ENCODE measurements at regions not wholly inside any gene's neighbourhood (a gene's known extent, or its start where the extent isn't known, plus 50 kb on each side); places are given as distances from the start of the nearest gene placed in this dataset.

DNA sequence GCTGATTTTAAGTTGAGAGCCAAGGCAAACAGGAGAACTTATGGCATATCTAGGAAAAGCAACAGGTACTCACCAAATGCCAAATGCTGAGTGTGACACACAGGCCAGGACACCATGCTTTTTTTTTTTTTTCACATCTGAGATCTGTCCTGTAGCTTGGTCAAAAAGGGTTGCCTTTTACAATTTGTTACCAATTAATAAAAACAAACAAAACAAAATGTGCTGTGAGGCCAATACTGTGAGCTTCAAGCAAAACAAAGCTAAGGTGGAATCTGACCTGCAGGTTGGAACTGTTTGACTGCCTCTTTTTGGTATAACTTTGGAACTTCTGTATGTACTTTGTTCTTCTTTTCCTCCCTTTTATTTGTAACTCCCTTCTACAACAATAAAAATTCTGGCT lies 548.5 kb upstream of the IGFBP7 start:
- DNase-seq = no peak

DNA sequence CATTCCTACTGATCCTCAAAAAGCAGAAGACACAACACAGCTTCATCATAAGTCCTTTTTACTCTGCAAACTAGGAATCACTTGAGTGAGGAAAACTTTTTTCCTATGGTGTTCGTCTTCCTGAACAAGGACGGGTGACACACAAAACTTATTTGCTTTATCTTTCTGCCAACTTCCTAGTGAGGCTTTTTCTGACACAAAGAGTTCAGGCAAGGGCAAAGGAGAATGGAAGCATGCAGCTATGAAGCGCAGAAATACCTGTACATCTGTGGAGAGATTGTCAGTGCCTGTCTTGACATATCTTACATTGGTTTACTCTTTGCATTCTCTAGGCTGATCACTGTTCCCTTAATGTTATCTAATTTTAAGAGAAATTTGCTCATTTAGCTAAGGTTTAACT lies 548.0 kb upstream of the IGFBP7 start:
- no peak for DNase-seq

DNA sequence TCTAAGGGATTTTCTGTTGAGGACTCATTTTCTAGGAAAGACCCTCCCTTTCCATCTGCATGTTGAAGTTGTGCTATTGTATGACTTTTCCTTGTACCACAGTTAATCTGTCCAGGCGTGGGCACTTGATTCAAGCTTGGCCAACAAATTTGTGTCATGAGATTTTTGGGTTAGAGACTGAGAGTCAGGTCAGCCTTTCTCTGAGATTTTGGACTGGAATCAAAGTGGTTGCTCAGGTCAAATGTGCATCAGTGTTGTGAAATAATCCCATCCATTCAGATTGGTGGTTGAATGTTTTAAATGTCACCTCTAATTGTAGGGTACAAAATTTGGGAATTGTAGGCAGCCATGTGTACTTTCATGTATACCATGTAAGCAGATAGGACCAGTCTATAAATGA lies 545.2 kb upstream of the IGFBP7 start:
- no peak for DNase-seq

DNA sequence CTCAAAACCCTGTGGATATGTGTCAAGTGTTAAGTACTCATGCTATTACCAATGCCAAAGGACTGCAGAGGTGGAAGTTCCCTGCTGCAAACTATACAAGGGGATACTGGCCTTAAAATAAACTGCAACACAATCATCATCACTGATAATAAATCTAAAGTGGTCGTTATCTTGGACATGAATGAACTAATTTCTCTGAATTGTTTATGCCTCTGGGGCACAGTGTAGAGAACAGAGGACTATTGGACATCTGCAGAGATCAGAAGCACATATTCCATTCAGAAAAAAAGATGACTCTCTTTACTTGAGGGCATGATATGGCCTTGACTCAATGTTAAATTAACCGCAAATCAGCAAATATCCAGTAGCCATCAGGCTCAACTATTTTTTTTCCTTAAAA lies 542.6 kb upstream of the IGFBP7 start:
- no peak for DNase-seq

DNA sequence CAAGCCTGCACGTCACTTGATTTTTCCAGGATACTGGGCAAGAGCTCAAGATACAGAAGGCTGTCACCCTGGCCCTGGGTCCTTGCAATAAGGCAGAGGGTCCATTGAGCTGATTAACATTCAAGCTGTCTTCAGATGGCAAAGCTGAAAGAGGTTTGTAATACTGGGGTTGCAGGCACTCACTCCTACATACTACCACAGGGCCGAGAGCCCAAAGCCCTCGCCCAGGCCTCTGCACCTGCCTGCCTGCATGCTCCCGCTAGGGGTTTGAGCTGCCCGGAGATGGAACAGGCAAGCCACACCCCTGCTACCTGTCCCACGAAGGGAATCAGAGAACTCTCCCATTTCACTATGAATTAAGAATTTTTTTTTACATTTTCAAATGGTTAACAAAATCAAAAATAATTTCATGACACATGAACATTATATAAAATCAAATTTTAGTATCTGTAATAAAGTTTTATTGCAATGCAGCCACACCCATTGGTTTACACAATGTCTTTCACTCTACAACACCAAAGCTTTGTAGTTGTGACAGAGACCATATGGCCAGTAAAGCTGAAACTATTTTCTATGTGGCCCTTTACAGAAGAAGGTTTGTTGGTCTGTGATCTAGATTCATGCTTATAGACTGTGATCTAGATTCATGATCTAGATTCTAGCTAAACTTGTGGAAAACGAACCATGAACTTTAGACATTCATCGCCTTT lies 530.4 kb upstream of the IGFBP7 start:
- DNase-seq = no peak

DNA sequence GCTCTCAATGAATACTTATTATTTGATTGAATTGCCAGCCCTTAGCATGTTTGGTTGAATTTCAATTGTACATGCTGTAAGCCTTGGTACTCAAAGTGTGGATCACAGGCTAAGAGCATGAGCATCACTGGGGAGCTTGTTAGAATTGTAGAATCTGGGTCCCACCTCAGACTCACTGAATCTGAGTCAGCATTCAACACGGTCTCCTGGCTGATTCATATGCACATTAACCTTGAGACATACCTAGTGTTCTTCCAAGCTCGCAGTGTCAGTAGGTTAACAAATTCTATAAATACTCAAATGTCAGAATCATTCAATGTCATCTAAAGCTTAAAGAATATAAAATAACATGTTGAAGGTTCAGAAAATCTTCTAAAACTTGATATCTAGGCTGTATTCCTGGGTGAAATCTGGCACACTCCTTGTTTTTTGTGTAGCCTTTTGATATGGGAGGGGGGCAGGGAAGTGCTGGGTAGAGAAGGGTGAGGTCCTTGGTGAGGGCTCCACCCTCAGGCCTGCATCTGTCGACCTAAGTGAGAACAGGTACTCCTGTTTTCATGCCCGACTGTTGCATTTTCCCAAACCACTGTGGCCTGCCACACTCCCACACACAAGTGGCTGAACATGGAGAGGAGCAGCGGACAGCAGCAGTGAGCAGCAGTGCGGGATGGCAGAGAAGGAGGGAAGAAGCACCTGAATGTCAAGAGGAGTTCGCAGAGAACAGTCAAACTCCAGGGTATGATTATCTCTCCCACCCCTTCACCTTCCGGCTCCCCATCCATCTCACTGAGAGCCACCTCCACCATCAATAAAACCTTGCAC lies 529.6 kb upstream of the IGFBP7 start:
- DNase-seq = no peak

DNA sequence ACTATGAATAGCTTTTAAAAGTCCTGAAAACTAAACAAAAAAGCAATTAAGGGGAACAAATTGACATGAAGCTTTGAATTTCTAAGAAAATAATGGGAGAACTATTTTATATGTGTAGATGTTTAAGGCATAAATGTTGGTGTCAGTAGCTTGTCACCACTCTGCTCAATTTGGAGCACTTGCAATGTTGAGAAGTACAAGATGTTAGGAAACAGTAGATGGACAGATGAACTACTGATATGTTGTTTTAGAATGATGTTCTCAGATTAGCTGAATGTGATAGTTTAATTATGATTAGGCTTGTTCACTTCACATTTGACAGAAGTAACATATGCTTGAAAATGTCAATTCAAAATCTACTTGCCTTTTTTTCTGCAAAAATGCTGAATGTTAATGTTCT lies 525.7 kb upstream of the IGFBP7 start:
- DNase-seq = no peak

DNA sequence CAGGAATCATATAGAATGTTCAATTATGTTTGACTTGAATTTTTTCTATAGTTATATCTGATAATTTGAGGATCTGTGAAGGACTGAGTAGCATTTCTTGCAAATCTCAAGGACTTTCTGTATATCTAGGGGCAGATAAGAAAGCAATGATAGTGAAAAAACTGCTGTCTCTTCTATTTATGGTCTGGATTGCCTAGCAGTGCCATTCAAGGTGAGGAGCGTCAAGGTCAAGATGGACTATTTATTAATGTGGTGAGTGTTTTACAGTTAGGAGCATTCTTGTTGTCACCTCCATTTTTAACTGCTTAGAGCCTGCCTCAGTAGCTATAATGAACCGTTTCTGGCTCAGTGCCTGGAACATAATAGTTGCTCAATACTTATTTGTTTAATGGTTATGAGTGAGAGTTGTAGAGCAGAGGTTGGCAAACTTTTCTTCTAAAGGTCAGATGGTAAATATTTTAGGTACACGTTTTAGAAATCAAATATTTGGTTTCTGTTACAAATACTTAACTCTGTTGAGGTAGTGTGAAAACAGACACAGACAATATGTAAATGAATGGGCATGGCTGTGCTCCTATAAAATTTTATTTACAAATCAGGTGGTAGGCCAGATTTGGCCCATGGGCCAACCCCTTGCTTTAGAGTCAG lies 523.2 kb upstream of the IGFBP7 start:
- no peak for DNase-seq

DNA sequence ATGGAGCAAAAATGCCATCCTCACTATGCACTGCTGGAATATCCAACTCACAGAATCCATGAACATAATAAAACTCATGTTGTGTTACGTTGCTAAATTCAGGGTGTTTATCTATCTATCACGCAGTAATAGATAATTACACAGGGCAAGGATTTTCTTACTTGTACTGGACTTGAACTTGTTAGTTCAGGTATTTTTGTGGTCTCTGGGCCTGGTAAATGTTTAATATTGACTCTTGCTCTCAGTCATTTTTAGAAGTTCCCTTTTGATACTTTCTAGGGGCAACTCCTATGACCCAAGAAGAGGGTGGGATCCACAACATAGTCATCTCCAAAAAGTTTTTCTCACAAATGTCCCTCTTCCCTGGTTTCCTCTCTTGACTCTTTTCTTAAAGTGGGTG lies 522.4 kb upstream of the IGFBP7 start:
- DNase-seq = no peak

DNA sequence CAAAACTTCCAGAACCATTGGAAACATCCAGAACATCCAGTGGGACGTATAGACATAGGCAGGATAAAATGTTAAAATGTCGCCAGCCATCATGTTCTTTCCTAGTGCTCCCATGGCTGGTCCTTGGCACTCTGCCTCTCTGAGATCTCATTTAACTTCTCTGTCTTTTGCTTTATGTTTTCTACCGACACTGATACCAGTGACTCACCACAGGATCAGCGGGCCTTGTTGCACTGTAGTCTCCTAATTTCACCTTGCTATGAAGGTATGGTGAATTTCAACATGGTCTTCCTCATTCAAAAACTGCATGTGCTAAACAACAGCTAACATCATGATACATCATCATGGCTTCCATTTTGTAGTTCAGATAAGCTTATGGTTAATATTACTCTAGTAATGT lies 521.0 kb upstream of the IGFBP7 start:
- no peak for DNase-seq

DNA sequence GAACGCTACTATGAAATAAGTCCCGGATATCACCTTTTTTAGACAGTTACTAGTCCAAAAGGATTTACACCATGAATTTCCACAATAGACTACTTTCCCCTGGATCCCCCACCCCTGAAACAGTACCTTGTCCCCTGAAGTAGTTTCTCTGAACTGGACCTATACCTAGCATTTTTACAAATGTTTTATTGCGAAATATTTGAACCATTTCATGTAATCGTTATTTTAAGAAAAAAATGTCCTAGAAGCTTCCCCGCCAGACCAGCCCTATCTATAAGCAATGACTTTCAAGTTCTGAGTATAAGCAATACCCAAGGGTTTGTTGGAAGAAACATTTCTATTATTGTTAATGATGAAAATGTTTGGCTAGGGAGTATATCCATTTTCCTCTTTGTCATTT lies 517.8 kb upstream of the IGFBP7 start:
- no peak for DNase-seq

DNA sequence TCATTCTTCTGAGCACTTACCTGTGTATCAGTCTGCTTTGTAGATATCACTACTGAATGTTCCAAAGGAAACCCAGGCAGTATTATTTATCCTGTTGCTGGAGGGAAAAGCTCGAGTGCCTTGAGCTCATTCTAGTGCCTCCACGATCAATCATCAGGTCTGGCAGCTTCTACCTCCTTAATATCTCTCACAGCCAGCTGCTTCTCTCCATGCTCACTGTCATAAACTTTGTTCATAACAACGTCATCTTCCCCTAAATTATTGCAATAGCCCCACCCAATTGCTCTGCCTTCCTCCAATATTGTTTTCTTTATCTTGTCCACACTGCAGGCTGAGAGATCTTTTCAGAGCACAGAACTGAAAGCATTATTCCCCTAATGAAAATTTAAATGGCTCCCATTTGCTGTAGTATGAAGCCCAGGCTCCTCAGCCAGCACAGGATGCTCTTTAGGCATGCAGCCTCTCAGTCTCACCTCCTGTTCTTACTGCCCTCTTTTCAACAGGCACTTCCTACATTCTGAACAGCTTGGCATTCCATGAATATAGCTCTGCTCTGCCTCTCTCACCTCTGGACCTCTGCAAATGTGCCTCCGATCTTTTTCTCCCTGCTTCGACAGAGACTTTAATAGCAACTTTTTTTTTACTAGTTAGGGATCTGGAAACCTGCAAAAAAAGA lies 504.2 kb upstream of the IGFBP7 start:
- no peak for DNase-seq

DNA sequence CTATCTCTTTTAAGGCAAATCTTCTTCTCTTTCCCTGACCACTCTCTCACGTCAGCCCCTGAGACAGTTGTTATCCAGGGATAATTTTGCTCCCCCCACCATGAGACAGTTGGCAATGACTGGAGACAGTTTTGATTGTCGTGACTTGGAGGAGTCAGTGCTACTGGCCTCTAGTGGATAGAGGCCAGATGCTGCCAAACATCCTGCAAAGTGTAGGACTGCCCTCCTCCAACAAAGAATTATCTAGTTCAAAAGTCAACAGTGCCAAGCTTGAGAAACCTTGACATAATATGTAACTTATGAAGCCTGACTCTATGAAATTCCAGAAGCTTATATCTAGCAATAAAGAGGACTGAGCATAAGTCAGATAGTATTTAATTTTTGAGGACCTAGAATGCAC lies 502.1 kb upstream of the IGFBP7 start:
- DNase-seq = no peak

DNA sequence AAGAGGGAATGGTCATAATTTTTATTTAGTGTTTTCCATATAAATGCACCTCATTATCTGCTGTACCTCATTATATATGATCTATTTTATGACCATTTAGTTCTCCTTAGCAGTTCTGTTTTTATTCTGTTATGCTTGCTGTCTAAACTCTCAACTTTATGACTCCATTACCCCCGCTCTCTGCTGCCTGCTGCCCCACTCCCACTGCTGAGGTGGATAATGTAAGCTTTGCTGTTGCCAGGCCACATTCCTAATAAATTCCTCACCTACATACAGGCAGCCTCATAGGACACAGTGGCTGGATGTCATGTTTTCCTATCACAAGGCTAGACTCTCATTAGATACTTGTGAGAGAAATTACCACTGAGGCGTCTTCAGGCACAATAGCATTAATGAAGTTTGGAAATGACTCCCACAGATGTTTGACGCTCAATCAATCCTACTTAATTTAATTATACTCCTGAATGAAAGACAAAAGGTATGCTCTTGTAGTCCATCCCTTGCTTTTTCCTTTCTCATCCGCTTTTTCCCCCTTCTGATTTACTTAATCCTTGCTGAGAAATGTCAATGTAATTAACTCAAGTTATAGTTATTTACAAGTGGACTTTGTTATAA lies 497.5 kb upstream of the IGFBP7 start:
- DNase-seq = no peak

DNA sequence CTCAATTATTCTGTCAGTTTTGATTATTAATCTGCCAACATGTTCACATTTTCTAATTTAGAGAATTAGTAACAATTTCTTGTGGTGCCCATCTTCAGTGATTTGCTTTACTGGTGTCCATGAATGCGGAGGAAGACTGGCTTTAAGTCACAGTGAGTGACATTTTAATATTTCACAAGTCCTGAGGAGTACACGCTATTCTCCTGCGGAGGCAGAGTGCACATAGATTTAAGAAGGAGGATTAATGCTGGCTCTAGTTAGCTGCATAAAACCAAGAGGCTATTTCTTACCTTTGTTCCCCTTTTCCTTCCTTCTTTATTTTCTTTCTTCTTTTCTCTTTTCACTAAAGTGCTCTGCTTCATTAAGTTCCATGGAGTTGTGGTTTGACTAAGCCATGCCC lies 495.2 kb upstream of the IGFBP7 start:
- no peak for DNase-seq

DNA sequence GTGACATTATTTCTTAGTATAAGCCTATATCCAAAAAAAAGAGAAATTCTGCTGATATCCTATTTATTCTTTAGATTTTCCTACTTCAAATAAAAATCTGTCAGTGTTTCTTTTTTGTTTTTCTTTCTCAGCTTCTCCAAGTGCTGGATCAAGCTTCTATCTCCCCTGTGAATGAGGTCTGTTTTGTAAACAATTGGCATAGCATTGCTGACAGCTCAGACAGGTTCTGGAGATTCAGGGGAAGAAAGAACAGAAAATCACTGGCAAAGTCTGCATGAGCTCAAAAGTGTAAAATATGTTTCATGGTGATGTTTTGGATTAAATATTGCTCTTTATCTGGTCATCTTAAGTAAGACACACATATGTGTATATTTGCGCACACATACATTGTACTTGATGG lies 492.0 kb upstream of the IGFBP7 start:
- DNase-seq = no peak

DNA sequence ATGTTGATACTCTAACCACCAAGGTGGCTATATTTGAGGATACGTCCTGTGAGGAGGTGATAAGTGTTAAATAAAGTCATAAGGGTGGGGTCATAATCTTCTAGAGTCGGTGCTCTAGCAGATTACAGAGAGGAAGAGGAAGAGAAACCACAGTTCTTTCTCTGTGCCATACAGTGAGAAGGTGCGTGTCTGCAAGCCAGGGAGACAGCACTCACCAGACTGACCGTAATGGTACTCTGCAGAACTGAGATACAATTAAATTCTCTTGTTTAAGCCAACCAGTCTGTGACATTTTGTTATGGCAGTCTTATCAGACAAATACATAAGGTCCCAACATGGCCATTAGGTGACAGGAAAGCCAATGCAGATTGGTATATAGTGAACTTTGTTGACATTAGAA lies 480.9 kb upstream of the IGFBP7 start:
- DNase-seq = no peak

DNA sequence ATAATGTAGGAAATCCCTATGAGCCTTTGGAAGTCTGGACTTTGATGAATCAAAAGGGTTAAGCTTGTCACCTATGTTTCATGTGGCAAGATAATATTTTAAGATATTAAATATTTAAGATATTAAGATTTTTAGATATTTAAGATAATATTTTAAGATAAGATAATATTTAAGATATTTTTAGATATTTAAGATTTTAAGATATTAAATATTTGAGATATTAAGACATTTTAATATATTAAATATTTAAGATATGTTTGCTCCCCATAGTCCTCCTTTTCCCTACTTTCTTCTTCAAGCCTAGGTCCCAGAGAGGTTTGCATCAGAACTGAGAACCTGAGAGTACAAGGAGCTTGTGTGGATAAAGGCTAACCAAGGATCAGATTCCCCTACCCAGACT lies 478.4 kb upstream of the IGFBP7 start:
- DNase-seq = no peak

DNA sequence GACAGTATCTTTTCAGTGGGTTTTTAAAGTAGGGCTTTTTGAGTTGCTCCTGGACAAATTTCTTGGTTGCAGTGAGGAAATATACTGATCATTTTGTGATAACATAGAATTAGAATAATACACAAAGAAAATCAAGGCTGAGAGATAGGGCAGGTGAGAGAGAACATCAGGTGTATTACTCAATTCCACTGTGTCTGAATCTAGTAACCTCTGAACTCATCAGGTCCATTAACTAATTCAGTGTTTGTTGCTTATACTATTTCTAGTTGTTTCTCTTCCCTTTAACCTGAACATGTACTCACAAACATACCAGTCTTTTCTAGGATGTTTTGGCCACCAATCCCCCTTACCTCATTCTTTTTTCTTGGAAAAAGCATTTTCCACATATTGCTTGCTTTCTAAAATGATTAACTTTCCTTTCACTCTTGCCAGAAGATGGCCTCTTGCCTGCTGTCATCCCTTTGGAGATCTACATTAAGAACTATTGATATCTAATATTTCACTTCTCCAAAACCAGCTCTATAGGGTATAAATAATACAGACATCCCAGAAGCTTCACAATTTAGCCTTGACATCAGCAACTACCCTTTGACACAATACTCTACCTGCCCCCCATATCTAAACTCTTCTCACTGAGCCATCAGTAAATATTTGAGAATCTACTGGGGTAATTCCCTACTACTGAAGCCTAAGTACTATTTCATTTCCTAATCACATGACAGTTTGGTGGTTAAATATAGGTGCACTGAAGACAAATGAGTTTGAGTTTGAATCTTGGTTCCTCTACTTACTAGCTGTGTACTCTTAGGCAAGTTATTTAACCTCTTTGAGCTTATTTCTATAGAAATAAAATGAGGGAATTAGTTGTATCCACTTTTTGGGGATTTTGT lies 470.8 kb upstream of the IGFBP7 start:
- no peak for DNase-seq

DNA sequence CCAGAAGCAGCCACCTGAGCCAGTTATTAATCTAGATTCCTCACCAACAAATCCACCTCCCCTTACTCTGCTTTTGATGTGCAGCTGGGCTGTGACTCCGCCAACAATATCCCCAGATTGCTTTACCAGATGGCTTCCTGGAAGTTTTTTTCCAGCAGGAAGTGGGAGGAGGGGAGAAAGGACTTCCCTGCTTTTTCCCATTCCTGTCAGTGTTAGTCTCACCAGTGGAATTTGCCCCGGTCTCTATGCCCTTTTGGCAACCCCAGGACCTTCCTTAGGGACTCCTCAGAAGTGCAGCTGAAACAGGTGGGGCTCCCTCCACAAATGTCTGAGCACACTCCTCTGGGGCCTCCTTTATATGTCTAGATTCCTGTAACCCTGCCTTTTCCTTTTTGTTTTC lies 465.2 kb upstream of the IGFBP7 start:
- DNase-seq = no peak

DNA sequence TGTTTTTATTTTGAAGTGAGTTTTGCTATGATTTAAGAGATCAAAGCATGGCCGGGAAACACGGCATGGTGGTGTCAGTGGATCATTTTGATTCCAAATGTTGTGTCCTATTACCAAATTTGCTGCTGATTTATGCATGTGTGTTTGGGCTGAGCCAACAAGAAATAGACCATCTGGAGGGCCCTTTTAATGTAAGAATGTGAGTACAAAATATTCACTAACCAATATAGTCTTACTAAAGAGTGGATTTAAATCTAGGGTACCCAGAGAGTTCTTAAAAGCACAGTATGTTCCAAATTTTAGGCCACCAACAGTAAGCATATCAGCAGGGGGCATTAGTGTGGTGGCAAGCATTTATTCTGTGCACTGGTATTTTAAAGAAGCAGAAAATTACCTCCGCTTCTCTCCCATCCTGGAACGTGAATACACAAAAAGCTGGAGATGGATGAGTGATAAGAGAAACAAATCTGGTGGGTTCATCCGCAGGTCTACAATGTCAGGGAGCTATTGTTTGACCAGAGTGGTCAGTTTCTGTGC lies 444.4 kb upstream of the IGFBP7 start:
- no peak for DNase-seq

DNA sequence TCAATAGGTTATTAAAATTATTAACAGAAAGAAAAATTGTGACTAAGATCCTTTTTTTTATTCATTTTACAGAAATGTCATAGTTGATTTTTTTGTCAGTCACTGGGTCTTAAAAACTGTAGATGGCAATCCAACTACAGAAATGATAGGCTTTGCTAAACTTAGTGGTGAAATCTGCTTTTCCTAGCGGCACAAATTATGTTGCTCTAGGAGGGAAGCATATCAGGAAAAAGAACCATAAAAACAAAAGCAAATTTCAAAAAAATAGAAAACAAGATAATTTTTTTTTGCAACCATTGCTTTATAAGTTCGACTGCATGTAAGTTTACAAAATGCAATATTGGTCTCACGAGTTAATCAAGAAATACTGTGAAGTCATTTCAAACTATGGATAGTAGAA lies 443.5 kb upstream of the IGFBP7 start:
- no peak for DNase-seq

Data from stimulated activated CD4-positive, alpha-beta T cell treated with anti-CD3 and anti-CD28 coated beads, Interleukin-4, amount 100 ng/mL, for 24 hours (primary cell).